Sigmoid colon (tissue), 4 donors: ENCODE measurements at regions not wholly inside any gene's neighbourhood (a gene's known extent, or its start where the extent isn't known, plus 50 kb on each side); places are given as distances from the start of the nearest gene placed in this dataset.

Source experiments
- EP300 ChIP-seq, 4 donors: sonication (generic); formaldehyde crosslinking; IDR thresholded peaks; one replicate each; pipeline ENCODE4 v1.6.1; 2017; ENCODE audit warnings: antibody characterized with exemption in 4 of 4
- POLR2A ChIP-seq, 2 donors: fragments of 450-650 bp; IDR thresholded peaks; one replicate each; pipeline ENCODE4 v1.6.1; 2016; ENCODE audit warnings: antibody characterized with exemption in 2 of 2, mild to moderate bottlenecking in 2 of 2, moderate library complexity in 2 of 2
- TF ChIP-seq, protein P1 (sequence below), 4 experiments: fragments of 450-650 bp in 3 of 4; fragments of 200-600 bp in 1 of 4; IDR thresholded peaks; one replicate each; pipeline ENCODE4 v1.5.1; 2016 to 2019; ENCODE audit warnings: antibody characterized with exemption in 4 of 4, mild to moderate bottlenecking in 3 of 4, moderate library complexity in 2 of 4

DNA sequence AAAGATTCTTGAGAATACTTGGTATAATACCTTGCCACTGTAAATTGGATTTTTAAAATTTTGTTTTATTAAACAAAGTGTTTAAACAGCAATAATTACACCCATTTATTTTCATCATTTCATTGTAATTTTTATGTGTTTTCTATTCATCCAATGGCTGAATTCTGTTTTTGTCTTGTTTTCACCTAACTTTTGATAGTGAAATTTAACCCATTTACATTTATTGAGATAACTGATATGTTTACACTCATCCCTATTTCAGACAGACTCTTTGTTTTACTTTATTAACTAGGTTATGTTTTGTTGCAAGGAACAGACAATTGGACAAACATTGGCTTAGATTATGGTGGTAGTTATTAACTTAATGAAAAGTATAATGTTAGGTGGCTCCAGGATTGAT lies 113.1 kb upstream of the REG3A start:
- TF ChIP-seq, protein P1, sequence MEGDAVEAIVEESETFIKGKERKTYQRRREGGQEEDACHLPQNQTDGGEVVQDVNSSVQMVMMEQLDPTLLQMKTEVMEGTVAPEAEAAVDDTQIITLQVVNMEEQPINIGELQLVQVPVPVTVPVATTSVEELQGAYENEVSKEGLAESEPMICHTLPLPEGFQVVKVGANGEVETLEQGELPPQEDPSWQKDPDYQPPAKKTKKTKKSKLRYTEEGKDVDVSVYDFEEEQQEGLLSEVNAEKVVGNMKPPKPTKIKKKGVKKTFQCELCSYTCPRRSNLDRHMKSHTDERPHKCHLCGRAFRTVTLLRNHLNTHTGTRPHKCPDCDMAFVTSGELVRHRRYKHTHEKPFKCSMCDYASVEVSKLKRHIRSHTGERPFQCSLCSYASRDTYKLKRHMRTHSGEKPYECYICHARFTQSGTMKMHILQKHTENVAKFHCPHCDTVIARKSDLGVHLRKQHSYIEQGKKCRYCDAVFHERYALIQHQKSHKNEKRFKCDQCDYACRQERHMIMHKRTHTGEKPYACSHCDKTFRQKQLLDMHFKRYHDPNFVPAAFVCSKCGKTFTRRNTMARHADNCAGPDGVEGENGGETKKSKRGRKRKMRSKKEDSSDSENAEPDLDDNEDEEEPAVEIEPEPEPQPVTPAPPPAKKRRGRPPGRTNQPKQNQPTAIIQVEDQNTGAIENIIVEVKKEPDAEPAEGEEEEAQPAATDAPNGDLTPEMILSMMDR (IDR thresholded peaks at IDR 0.05), result no peak
- no peak for TF ChIP-seq POLR2A (IDR thresholded peaks at IDR 0.05)
- no peak for TF ChIP-seq EP300 (IDR thresholded peaks at IDR 0.05)
